Caco-2 (cell line): ENCODE measurements at regions not wholly inside any gene's neighbourhood (a gene's known extent, or its start where the extent isn't known, plus 50 kb on each side); places are given as distances from the start of the nearest gene placed in this dataset.

Source experiments
- BruUV-seq: library from RNA; stranded (reverse); fragments of 400-500 nt; replicated peaks from 2 replicates; lab custom pipeline; 2021; lab: Mats Ljungman, UMichigan
- CTCF ChIA-PET: fragments of 300-600 bp; sonication (Branson Sonifier 250); formaldehyde crosslinking; loops from one replicate; lab custom pipeline; 2022; ENCODE audit warnings: antibody characterized with exemption; lab: Charles Lee
- POLR2A ChIA-PET: fragments of 300-600 bp; sonication (Branson Sonifier 250); formaldehyde crosslinking; loops from one replicate; lab custom pipeline; 2022; ENCODE audit warnings: antibody characterized with exemption; lab: Charles Lee
- DNase-seq, 2 experiments: peaks; one replicate each; pipeline versions ENCODE4 v3.0.0 to v3.0.0-alpha.2; 2020 to 2022
- H3K27me3 ChIP-seq: replicated peaks from 2 replicates; pipeline ENCODE4 v1.6.0; 2011; ENCODE audit warnings: low read length; ENCODE audit not compliant: control insufficient read depth, insufficient read depth
- H3K36me3 ChIP-seq: 2 replicates; pipeline ENCODE4 v1.5.1; 2011; ENCODE audit warnings: low read length; ENCODE audit not compliant: control insufficient read depth, insufficient read depth
- H3K4me1 ChIP-seq: fragments of 250-450 bp; sonication (Bioruptor Pico); 2 replicates; pipeline ENCODE4 v1.5.1; 2020; ENCODE audit warnings: mild to moderate bottlenecking
- H3K4me3 ChIP-seq: 2 replicates; pipeline ENCODE4 v1.5.1; 2011; ENCODE audit warnings: low read depth, mild to moderate bottlenecking, control low read depth, low read length
- H3K9me3 ChIP-seq: fragments of 250-450 bp; sonication (Bioruptor Pico); 2 replicates; pipeline ENCODE4 v1.5.1; 2020; ENCODE audit warnings: mild to moderate bottlenecking, moderate library complexity
- H3K27ac Mint-ChIP-seq: one replicate; pipeline ENCODE4 v1.8.0; 2022; ENCODE audit warnings: mixed read lengths; ENCODE audit not compliant: unreplicated experiment
- H3K27me3 Mint-ChIP-seq: one replicate; pipeline ENCODE4 v1.8.0; 2022; ENCODE audit warnings: mixed read lengths; ENCODE audit not compliant: insufficient read depth, unreplicated experiment
- H3K36me3 Mint-ChIP-seq: one replicate; pipeline ENCODE4 v1.8.0; 2022; ENCODE audit warnings: mild to moderate bottlenecking, mixed read lengths; ENCODE audit not compliant: insufficient read depth, unreplicated experiment
- H3K4me1 Mint-ChIP-seq: one replicate; pipeline ENCODE4 v1.8.0; 2022; ENCODE audit warnings: low read depth, mixed read lengths; ENCODE audit not compliant: unreplicated experiment
- H3K4me3 Mint-ChIP-seq: one replicate; pipeline ENCODE4 v1.8.0; 2022; ENCODE audit warnings: mild to moderate bottlenecking, moderate library complexity, mixed read lengths; ENCODE audit not compliant: unreplicated experiment
- H3K9me3 Mint-ChIP-seq: one replicate; pipeline ENCODE4 v1.8.0; 2022; ENCODE audit warnings: mixed read lengths; ENCODE audit not compliant: unreplicated experiment
- CTCF ChIP-seq, 2 experiments: fragments of 200-600 bp in 1 of 2; IDR thresholded peaks; 1 replicate in 1 of 2; 2 replicates in 1 of 2; pipeline versions ENCODE4 v1.5.1 to v1.8.0; 2011 to 2022; ENCODE audit warnings: antibody characterized with exemption in 1 of 2, control low read depth in 1 of 2, inconsistent platforms in 1 of 2, low read depth in 1 of 2, low read length in 1 of 2, mild to moderate bottlenecking in 1 of 2, moderate library complexity in 1 of 2; ENCODE audit not compliant: insufficient read depth in 1 of 2, severe bottlenecking in 1 of 2, unreplicated experiment in 1 of 2
- intact Hi-C: fragments of 100-400 bp; cut with micrococcal nuclease; formaldehyde crosslinking; loops from one replicate; pipeline ENCODE4 v1.10.0; 2022; ENCODE audit not compliant: unreplicated experiment

- no peak overlapping the region for H3K4me3 ChIP-seq
- no peaks in the 10 kb centered on the region for H3K36me3 ChIP-seq
- DNase-seq = no peak
- TF ChIP-seq CTCF (IDR thresholded peaks at IDR 0.05; ENCODE audit: insufficient read depth in 1 of 2, low read depth in 1 of 2, low read length in 1 of 2, severe bottlenecking in 1 of 2, unreplicated experiment in 1 of 2) = no peak
- POLR2A ChIA-PET = no interaction called here
- Mint-ChIP-seq H3K4me1 (no peaks in the 10 kb centered on the region), H3K27ac (no peak overlapping the region), H3K36me3 (no peaks in the 10 kb centered on the region), H3K4me3 (no peak overlapping the region), H3K9me3 (no peaks in the 10 kb centered on the region), H3K27me3 (no peaks in the 10 kb centered on the region)
- H3K27me3 ChIP-seq = no peaks in the 10 kb centered on the region
- intact Hi-C loops = no loop called here
- BruUV-seq = no TSS peak
- H3K9me3 ChIP-seq = no peaks in the 10 kb centered on the region
- H3K4me1 ChIP-seq = no peaks in the 10 kb centered on the region
- CTCF ChIA-PET = interaction anchor here (0.7 to 1.0 kb wide), 2 partner anchors 209 to 503 kb away, joined by 3 read pairs; no protein-coding TSS in a partner anchor
Measured at GRCh38 chr14:63800651-63801375, 52.0 kb upstream of the SYNE2 start.
